Fibroblast of skin of left quadriceps (primary cell): ENCODE measurements at regions not wholly inside any gene's neighbourhood (a gene's known extent, or its start where the extent isn't known, plus 50 kb on each side); places are given as distances from the start of the nearest gene placed in this dataset.

ENCODE experiments used
- DNase-seq, 2 experiments: peaks; one replicate each; pipeline ENCODE4 v3.0.0-alpha.2; 2013; ENCODE audit warnings: low read depth in 2 of 2

GRCh38 chr2:19607400-19607799 lies 249.0 kb upstream of the OSR1 start:
- peak in 1 of 2 experiments; percentile 20 for DNase-seq

GRCh38 chr2:19600982-19601381 lies 242.6 kb upstream of the OSR1 start:
- no peak for DNase-seq

GRCh38 chr2:19600506-19600905 lies 242.1 kb upstream of the OSR1 start:
- DNase-seq = peak in 1 of 2 experiments; percentile 21

- DNase-seq = no peak
Measured at GRCh38 chr2:19598971-19599370, 240.5 kb upstream of the OSR1 start.

- no peak for DNase-seq
Measured at GRCh38 chr2:19592197-19592596, 233.8 kb upstream of the OSR1 start.

DNA sequence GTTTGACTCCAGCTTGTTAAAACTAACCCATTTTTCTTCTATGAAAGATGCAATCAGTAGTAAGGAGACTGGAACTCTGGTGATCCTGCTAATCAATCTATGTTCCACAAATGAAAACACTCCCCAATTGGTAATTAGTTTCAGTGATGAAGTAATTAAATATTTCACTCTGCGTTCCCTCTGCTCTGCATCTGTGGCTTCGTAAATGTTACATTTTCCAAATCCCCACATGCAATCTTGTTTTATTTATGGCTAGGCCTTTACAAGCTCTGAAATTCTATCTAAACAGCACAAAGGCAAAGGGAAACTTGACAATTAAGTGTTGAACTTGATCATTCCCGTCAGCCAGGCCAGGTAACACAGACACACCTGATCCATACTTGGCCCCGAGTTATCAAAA lies 231.4 kb upstream of the OSR1 start:
- no peak for DNase-seq

DNA sequence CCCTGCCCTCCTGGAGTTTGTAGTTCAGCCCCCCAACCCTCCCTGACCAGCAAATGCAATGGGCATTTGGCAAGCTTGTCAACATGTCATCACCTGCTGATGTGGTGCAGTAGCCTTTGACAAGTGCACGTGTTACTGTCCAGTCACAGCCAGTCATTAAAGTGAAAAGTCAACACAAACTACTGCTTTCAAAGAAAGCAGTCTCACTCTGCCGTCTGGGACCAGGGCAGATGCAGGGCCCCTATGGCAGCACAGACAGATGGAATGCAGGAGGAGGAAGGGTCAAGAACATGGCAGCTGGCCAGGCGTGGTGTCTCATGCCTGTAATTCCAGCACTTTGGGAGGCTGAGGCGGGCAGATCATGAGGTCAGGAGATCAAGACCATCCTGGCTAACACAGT lies 222.4 kb upstream of the OSR1 start:
- DNase-seq = no peak

GRCh38 chr2:19580264-19580663 lies 221.8 kb upstream of the OSR1 start:
- DNase-seq = no peak

- DNase-seq = peak; percentile 49 to 55
Measured at GRCh38 chr2:19579461-19579860, 221.0 kb upstream of the OSR1 start.

DNA sequence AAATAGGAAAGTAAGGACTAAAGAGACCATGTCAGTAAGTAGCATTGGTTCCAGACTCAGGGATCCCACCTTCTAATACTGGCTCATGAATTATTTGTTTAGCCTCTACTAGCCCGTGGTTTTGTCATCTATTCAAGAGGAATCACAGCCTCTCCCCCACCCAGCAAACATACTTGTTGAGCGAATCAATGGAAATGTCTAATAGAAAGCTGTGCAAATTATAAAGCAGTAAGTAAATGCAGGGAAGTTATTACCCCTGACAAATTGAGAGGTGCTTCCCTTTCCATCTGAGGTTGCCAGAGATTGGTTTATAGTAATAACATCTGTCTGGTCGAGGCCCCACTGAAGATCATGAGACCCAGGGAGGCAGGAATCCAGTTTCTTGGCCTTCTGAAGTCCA lies 219.3 kb upstream of the OSR1 start:
- DNase-seq = peak in 1 of 2 experiments; percentile 32

- no peak for DNase-seq
Measured at GRCh38 chr2:19576411-19576810, 218.0 kb upstream of the OSR1 start.

GRCh38 chr2:19575641-19576040 lies 217.2 kb upstream of the OSR1 start:
- DNase-seq = peak; percentile 73 to 75

- DNase-seq = peak; percentile 89
Measured at GRCh38 chr2:19574778-19575260, 216.4 kb upstream of the OSR1 start.

DNA sequence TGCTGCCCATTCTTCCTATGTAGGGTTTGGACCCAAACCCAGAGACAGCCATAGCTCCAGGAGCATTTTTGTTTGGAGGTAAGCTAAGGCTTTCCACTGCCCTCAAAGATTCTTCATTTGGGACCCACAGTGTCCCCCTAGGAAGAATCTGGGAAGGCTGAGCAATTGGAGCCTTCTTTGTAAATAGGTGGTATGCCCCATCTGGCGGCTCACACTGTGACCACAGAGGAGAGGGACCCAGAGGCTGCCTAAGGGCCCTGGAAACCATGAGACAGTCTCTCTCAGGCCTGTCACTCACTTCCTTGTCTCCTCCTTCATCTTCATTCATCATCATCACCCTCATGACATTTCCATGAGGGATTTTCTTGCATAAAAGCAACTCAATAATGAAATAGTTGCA lies 215.4 kb upstream of the OSR1 start:
- no peak for DNase-seq

DNA sequence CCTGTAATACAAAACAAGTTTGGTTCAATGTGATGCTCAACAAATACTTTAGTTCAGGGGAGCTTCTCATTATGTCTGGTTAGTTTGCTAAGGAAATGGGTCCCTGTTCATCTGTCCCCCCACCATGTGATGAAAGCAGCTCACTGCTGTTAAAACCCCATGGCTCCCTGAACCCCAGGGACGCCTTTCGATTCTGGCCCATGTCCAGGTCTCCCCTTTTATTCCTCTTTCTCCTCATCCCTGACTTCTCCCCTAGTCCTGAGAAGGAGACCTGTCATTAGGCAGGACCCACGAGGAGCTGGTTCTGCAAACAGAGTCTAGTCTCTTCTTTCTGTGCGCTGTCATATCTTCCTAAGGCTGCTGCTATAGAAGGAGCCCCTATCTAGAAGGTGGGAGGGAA lies 213.3 kb upstream of the OSR1 start:
- DNase-seq = no peak

DNA sequence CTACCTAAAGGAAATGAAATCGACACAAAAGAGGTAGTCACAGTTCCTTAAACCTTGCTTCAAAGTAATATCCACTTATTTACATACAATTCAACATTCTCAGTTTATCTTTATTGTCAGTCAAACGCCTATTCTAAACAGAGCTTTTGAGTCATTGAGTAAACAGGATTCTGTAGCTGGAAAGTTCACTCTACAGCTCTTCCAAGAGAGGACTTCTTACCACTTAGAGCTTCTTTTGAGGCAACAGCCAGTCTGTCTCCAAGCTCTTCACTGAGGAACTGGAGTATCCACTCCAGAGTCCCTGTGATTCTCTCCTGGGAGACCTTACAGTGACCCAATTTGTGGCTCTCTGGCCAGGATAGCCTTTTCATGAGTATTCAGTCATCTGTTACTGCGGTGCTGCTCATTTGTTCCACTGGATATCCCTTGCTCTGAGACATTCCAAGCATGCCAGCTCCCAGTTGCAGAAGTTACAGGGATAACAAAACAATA lies 210.9 kb upstream of the OSR1 start:
- no peak for DNase-seq

GRCh38 chr2:19568809-19569208 lies 210.4 kb upstream of the OSR1 start:
- no peak for DNase-seq

DNA sequence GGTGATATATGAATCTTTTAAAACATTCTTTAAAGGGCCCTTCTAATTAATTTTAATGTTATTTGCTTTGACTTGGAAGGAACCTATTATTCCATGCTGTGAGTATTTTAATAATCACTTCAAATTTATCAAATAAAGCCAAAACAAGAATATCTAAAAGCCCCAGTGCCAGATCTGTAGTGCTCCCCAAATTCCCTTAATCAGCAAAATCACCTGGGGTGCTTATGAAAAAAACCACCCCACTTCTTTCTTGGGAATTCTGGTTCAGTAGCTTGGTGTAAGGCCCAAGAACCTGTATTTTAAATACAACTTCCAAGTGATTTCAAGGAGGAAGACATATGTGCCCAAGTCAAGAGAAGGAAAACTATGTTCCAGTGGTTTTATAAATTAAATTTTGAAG lies 202.4 kb upstream of the OSR1 start:
- DNase-seq = no peak

GRCh38 chr2:19559596-19560240 lies 201.3 kb upstream of the OSR1 start:
- no peak for DNase-seq

GRCh38 chr2:19556648-19557047 lies 198.2 kb upstream of the OSR1 start:
- DNase-seq = no peak

DNA sequence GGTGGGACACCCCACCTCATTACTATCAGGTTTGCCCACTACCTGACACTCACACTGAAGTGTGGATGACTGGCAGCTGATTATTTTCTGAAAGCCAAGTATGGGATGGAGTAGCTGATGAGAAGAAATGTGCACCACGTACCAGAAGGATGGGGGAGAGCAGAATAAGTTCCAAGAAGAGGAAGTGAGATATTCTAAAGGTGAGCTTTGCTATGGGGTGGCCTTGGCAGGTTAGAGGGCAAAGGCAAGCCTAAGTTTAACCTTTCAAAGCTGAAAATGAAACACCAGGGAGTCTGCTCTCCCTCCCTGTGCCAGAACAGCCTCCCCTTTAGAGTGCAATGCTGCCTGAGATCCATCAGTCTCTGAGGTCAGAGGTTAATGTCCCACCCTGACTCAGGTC lies 196.1 kb upstream of the OSR1 start:
- DNase-seq = no peak

- no peak for DNase-seq
Measured at GRCh38 chr2:19552270-19552669, 193.8 kb upstream of the OSR1 start.

DNA sequence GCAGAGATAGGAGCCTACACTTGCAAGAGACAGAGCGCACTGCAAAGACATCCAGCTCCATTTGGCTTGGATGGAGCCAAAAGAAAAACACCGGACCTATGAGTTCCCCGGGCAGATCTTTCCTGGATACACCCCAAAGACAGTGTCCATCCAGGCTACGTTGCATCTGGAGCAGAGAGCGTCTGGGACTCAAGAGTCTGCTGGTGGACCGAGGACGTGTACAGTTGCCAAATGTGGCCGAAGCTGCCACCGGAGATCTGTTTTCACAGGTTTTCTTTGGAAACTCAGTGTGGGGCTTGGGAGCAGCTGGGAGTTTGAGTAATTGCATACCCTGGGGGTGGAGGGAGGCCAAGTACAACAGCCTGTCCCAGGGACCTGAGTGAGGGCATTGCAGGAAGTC lies 192.3 kb upstream of the OSR1 start:
- DNase-seq = no peak

DNA sequence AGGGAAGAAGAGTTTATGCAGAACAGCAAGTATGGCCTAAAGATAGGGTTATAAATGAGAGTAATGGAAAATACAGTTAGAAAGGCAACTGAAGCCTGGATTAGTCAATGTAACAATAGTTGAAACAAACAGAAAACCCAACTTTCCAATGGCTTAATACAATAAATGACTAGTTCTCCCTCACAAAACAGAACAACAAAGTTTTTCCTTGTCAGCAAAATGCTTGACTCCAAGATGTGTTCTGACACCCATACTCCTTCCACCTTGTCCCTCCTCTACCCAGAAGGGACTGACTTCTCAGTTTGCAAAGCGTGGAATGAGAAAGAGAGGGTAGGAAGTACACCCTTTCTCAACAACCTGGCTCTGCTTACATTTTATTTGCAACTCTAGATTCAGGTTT lies 191.4 kb upstream of the OSR1 start:
- no peak for DNase-seq
